H1 (cell line): ENCODE measurements at regions not wholly inside any gene's neighbourhood (a gene's known extent, or its start where the extent isn't known, plus 50 kb on each side); places are given as distances from the start of the nearest gene placed in this dataset.

Experiments
- CBX8 ChIP-seq: fragments of 300-800, 300-1000 bp; sonication (generic); IDR thresholded peaks from 2 replicates; pipeline ENCODE4 v1.7.1; 2016; ENCODE audit warnings: low read depth, low read length, borderline replicate concordance
- EP300 ChIP-seq, 2 experiments: IDR thresholded peaks; 1 replicate in 1 of 2; 2 replicates in 1 of 2; pipeline ENCODE4 v1.6.1; 2011 to 2012; ENCODE audit warnings: low read depth in 2 of 2, low read length in 2 of 2, mild to moderate bottlenecking in 2 of 2, borderline replicate concordance in 1 of 2, inconsistent platforms in 1 of 2, moderate library complexity in 1 of 2
- HDAC2 ChIP-seq, 2 experiments: fragments of 300-600 bp in 1 of 2; sonication (generic) in 1 of 2; IDR thresholded peaks; 2 replicates each; pipeline ENCODE4 v1.6.1; 2011 to 2012; ENCODE audit warnings: low read depth in 2 of 2, low read length in 2 of 2, mild to moderate bottlenecking in 2 of 2, moderate library complexity in 2 of 2, borderline replicate concordance in 1 of 2, inconsistent platforms in 1 of 2
- HDAC6 ChIP-seq: IDR thresholded peaks from one replicate; pipeline ENCODE4 v1.7.1; 2012; ENCODE audit warnings: low read depth, mild to moderate bottlenecking, inconsistent platforms, low read length, moderate library complexity
- RAD21 ChIP-seq, 2 experiments: IDR thresholded peaks in 1 of 2; conservative IDR thresholded peaks in 1 of 2; 2 replicates each; pipeline ENCODE4 v1.6.1; 2011; ENCODE audit warnings: low read depth in 2 of 2, low read length in 2 of 2, improper control_type of control experiment in 1 of 2, inconsistent platforms in 1 of 2, mild to moderate bottlenecking in 1 of 2, moderate library complexity in 1 of 2

- TF ChIP-seq CBX8 (no peak), HDAC2 (IDR thresholded peaks at IDR 0.05; ENCODE audit: borderline replicate concordance in 1 of 2, low read depth in 2 of 2, low read length in 2 of 2) (no peak), RAD21 (IDR thresholded peaks at IDR 0.05 in 1 of 2, conservative IDR thresholded peaks at IDR 0.05 in 1 of 2; ENCODE audit: low read depth in 2 of 2, low read length in 2 of 2) (no peak), EP300 (IDR thresholded peaks at IDR 0.05; ENCODE audit: borderline replicate concordance in 1 of 2, low read depth in 2 of 2, low read length in 2 of 2) (no peak), HDAC6 (no peak)
Observed at GRCh38 chr3:13261104-13261830, 158.9 kb downstream of the NUP210 start (continued).
